Keratinocyte (primary cell): ENCODE measurements at regions not wholly inside any gene's neighbourhood (a gene's known extent, or its start where the extent isn't known, plus 50 kb on each side); places are given as distances from the start of the nearest gene placed in this dataset.

ENCODE experiments used
- DNase-seq: peaks from one replicate; pipeline ENCODE4 v3.0.0-alpha.2; 2011; ENCODE audit warnings: low read depth, missing footprints, low spot score
- FAIRE-seq: peaks from 2 replicates; lab custom pipeline; 2011; peaks lifted over from hg19 to GRCh38; lab: Jason Lieb, UNC
- H2AFZ ChIP-seq: 2 replicates; pipeline ENCODE4 v1.6.0; 2012; ENCODE audit warnings: low read length, control low read depth, inconsistent platforms; ENCODE audit not compliant: control insufficient read depth
- H3K27ac ChIP-seq: 2 replicates; pipeline ENCODE4 v1.5.1; 2011; ENCODE audit warnings: low read length; ENCODE audit not compliant: control insufficient read depth, insufficient read depth
- H3K27me3 ChIP-seq: 3 replicates; pipeline ENCODE4 v1.6.0; 2011; ENCODE audit warnings: low read length; ENCODE audit not compliant: control insufficient read depth, insufficient read depth; ENCODE audit errors: extremely low read depth
- H3K36me3 ChIP-seq, 2 experiments: 2 replicates in 1 of 2; 3 replicates in 1 of 2; pipeline ENCODE4 v1.5.1; 2011; ENCODE audit warnings: low read length in 2 of 2, mild to moderate bottlenecking in 1 of 2; ENCODE audit not compliant: control insufficient read depth in 2 of 2, insufficient read depth in 2 of 2; ENCODE audit errors: extremely low read depth in 1 of 2
- H3K4me1 ChIP-seq: 3 replicates; pipeline ENCODE4 v1.5.1; 2011; ENCODE audit warnings: low read length; ENCODE audit not compliant: control insufficient read depth, insufficient read depth; ENCODE audit errors: extremely low read depth
- H3K4me2 ChIP-seq: 3 replicates; pipeline ENCODE4 v1.6.0; 2011; ENCODE audit warnings: low read depth, low read length; ENCODE audit not compliant: control insufficient read depth, insufficient read depth; ENCODE audit errors: extremely low read depth
- H3K4me3 ChIP-seq, 3 experiments: fragments of 200-600 bp in 1 of 3; sonication (generic) in 1 of 3; 2 replicates in 2 of 3; 3 replicates in 1 of 3; pipeline ENCODE4 v1.5.1; 2011 to 2016; ENCODE audit warnings: low read length in 3 of 3, mild to moderate bottlenecking in 3 of 3, control low read depth in 2 of 3, inconsistent platforms in 1 of 3, low read depth in 1 of 3, mixed read lengths in 1 of 3, mixed run types in 1 of 3, moderate library complexity in 1 of 3; ENCODE audit not compliant: control insufficient read depth in 2 of 3, insufficient read depth in 2 of 3; ENCODE audit errors: extremely low read depth in 1 of 3
- H3K79me2 ChIP-seq: 2 replicates; pipeline ENCODE4 v1.6.0; 2012; ENCODE audit warnings: low read length; ENCODE audit not compliant: control insufficient read depth, insufficient read depth
- H3K9ac ChIP-seq: 3 replicates; pipeline ENCODE4 v1.6.0; 2011; ENCODE audit warnings: low read length; ENCODE audit not compliant: control insufficient read depth, insufficient read depth; ENCODE audit errors: extremely low read depth
- H3K9me1 ChIP-seq: 3 replicates; pipeline ENCODE4 v1.6.0; 2011; ENCODE audit warnings: low read length; ENCODE audit not compliant: control insufficient read depth, insufficient read depth; ENCODE audit errors: extremely low read depth
- H3K9me3 ChIP-seq: 2 replicates; pipeline ENCODE4 v1.5.1; 2012; ENCODE audit warnings: low read depth, low read length; ENCODE audit not compliant: control insufficient read depth
- H4K20me1 ChIP-seq: 3 replicates; pipeline ENCODE4 v1.6.0; 2011; ENCODE audit warnings: low read length; ENCODE audit not compliant: control insufficient read depth, insufficient read depth; ENCODE audit errors: extremely low read depth
- CTCF ChIP-seq, 3 experiments: IDR thresholded peaks in 1 of 3; conservative IDR thresholded peaks in 1 of 3; optimal IDR thresholded peaks in 1 of 3; 2 replicates in 2 of 3; 3 replicates in 1 of 3; pipeline versions ENCODE3 to v1.5.1; 2011; ENCODE audit warnings: low read length in 3 of 3, mild to moderate bottlenecking in 3 of 3, moderate library complexity in 2 of 3, control low read depth in 1 of 3, inconsistent platforms in 1 of 3; ENCODE audit not compliant: insufficient read depth in 2 of 3; ENCODE audit errors: extremely low read depth in 1 of 3
- EZH2 ChIP-seq: IDR thresholded peaks from one replicate; pipeline ENCODE4 v1.6.1; 2012; ENCODE audit warnings: inconsistent platforms, mild to moderate bottlenecking, low read length, moderate library complexity
- dilution Hi-C: fragments of 300-500 bp; cut with MboI; formaldehyde crosslinking; loops from one replicate; pipeline ENCODE4 v1.7.0; 2020; ENCODE audit warnings: low sequenced_read_pairs; ENCODE audit not compliant: extremely low pct_ligation_motif_present

GRCh38 chr5:172545291-172545801 lies 91.0 kb upstream of the SH3PXD2B start:
- Histone ChIP-seq H2AFZ (no peak overlapping the region), H3K9ac (no peak overlapping the region), H3K27ac (no peak overlapping the region), H4K20me1 (no peaks in the 10 kb centered on the region), H3K4me1 (no peaks in the 10 kb centered on the region), H3K9me1 (no peaks in the 10 kb centered on the region), H3K27me3 (peaks cover 13% of the 10 kb centered on the region), H3K79me2 (no peaks in the 10 kb centered on the region), H3K4me3 (no peak overlapping the region), H3K9me3 (no peaks in the 10 kb centered on the region), H3K36me3 (no peaks in the 10 kb centered on the region), H3K4me2 (no peak overlapping the region)
- dilution Hi-C loops, result no loop called here
- DNase-seq, result no peak
- FAIRE-seq, result no peak
- TF ChIP-seq CTCF (optimal IDR thresholded peaks at IDR 0.05 in 1 of 3, IDR thresholded peaks at IDR 0.05 in 1 of 3, conservative IDR thresholded peaks at IDR 0.05 in 1 of 3; ENCODE audit: extremely low read depth in 1 of 3, insufficient read depth in 2 of 3, low read length in 3 of 3) (no peak), EZH2 (no peak)

- no peak for DNase-seq
- H3K79me2 ChIP-seq, result no peaks in the 10 kb centered on the region
- no peaks in the 10 kb centered on the region for H3K9me3 ChIP-seq
- TF ChIP-seq CTCF (optimal IDR thresholded peaks at IDR 0.05 in 1 of 3, IDR thresholded peaks at IDR 0.05 in 1 of 3, conservative IDR thresholded peaks at IDR 0.05 in 1 of 3; ENCODE audit: extremely low read depth in 1 of 3, insufficient read depth in 2 of 3, low read length in 3 of 3), result no peak
- no peak for TF ChIP-seq EZH2
- H3K27me3 ChIP-seq, result peaks cover 13% of the 10 kb centered on the region
- no peak overlapping the region for H2AFZ ChIP-seq
- H3K9ac ChIP-seq, result no peak overlapping the region
- no peak overlapping the region for H3K4me2 ChIP-seq
- FAIRE-seq, result no peak
- H3K36me3 ChIP-seq, result no peaks in the 10 kb centered on the region
- H3K9me1 ChIP-seq, result no peaks in the 10 kb centered on the region
- H3K27ac ChIP-seq, result no peak overlapping the region
- no peaks in the 10 kb centered on the region for H4K20me1 ChIP-seq
- no peaks in the 10 kb centered on the region for H3K4me1 ChIP-seq
- dilution Hi-C loops, result no loop called here
- no peak overlapping the region for H3K4me3 ChIP-seq
These were observed 90.2 kb upstream of the SH3PXD2B start for GRCh38 chr5:172544371-172545095.
